ENCODE measurements at regions not wholly inside any gene's neighbourhood (a gene's known extent, or its start where the extent isn't known, plus 50 kb on each side); places are given as distances from the start of the nearest gene placed in this dataset.
A peak's percentile ranks its signal among the peaks of the same experiment; 100 is the strongest.

GRCh38 chr13:19071161-19071936, 110.3 kb downstream of the TUBA3C start:
- Histone ChIP-seq H3K4me1 (no peaks in the 10 kb centered on the region), H3K27me3 (no peaks in the 10 kb centered on the region), H3K4me3 (no peak overlapping the region), H3K9me3 (no peaks in the 10 kb centered on the region), H3K36me3 (no peaks in the 10 kb centered on the region), H3K27ac (no peak overlapping the region)
- TF ChIP-seq, protein P1, sequence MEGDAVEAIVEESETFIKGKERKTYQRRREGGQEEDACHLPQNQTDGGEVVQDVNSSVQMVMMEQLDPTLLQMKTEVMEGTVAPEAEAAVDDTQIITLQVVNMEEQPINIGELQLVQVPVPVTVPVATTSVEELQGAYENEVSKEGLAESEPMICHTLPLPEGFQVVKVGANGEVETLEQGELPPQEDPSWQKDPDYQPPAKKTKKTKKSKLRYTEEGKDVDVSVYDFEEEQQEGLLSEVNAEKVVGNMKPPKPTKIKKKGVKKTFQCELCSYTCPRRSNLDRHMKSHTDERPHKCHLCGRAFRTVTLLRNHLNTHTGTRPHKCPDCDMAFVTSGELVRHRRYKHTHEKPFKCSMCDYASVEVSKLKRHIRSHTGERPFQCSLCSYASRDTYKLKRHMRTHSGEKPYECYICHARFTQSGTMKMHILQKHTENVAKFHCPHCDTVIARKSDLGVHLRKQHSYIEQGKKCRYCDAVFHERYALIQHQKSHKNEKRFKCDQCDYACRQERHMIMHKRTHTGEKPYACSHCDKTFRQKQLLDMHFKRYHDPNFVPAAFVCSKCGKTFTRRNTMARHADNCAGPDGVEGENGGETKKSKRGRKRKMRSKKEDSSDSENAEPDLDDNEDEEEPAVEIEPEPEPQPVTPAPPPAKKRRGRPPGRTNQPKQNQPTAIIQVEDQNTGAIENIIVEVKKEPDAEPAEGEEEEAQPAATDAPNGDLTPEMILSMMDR (IDR thresholded peaks at IDR 0.05) = no peak
- no peak for TF ChIP-seq POLR2A (IDR thresholded peaks at IDR 0.05)
- peak; percentile 76 to 88 for DNase-seq (ENCODE audit: extremely low spot score in 2 of 2)
- intact Hi-C loops (cut with DNase I) = no loop called here

- peak in 1 of 2 donors; percentile 69 for DNase-seq (ENCODE audit: extremely low spot score in 2 of 2)
Observed at GRCh38 chr13:19070398-19070735, 111.3 kb downstream of the TUBA3C start.

GRCh38 chr13:19069684-19070397, 111.8 kb downstream of the TUBA3C start:
- Histone ChIP-seq H3K9me3 (no peaks in the 10 kb centered on the region), H3K36me3 (no peaks in the 10 kb centered on the region), H3K4me1 (no peaks in the 10 kb centered on the region), H3K4me3 (no peak overlapping the region), H3K27ac (no peak overlapping the region), H3K27me3 (no peaks in the 10 kb centered on the region)
- intact Hi-C loops (cut with DNase I) = no loop called here
- peak; percentile 67 to 71 for DNase-seq (ENCODE audit: extremely low spot score in 2 of 2)
- TF ChIP-seq POLR2AphosphoS5 (IDR thresholded peaks at IDR 0.05; ENCODE audit: insufficient read depth in 1 of 2, low read depth in 1 of 2) = no peak
- TF ChIP-seq, protein P1 (IDR thresholded peaks at IDR 0.05) = no peak
- no peak for TF ChIP-seq POLR2A (IDR thresholded peaks at IDR 0.05)

More at GRCh38 chr13:19070398-19070735, 111.3 kb downstream of the TUBA3C start:
- H3K27me3 ChIP-seq = no peaks in the 10 kb centered on the region
- H3K36me3 ChIP-seq = no peaks in the 10 kb centered on the region
- no peaks in the 10 kb centered on the region for H3K4me1 ChIP-seq
- no peak overlapping the region for H3K27ac ChIP-seq
- no peak for TF ChIP-seq POLR2A (IDR thresholded peaks at IDR 0.05)
- no peak for TF ChIP-seq POLR2AphosphoS5 (IDR thresholded peaks at IDR 0.05; ENCODE audit: insufficient read depth in 1 of 2, low read depth in 1 of 2)
- TF ChIP-seq, protein P1 (IDR thresholded peaks at IDR 0.05) = no peak
- intact Hi-C loops (cut with DNase I) = no loop called here
- H3K4me3 ChIP-seq = no peak overlapping the region
- H3K9me3 ChIP-seq = no peaks in the 10 kb centered on the region

- H3K4me1 ChIP-seq = no peaks in the 10 kb centered on the region
- no peak for TF ChIP-seq POLR2A (IDR thresholded peaks at IDR 0.05)
- TF ChIP-seq, protein P1 (IDR thresholded peaks at IDR 0.05) = no peak
- TF ChIP-seq POLR2AphosphoS5 (IDR thresholded peaks at IDR 0.05; ENCODE audit: insufficient read depth in 1 of 2, low read depth in 1 of 2) = no peak
- H3K27ac ChIP-seq = no peak overlapping the region
- H3K9me3 ChIP-seq = no peaks in the 10 kb centered on the region
- no peaks in the 10 kb centered on the region for H3K36me3 ChIP-seq
- intact Hi-C loops (cut with DNase I) = no loop called here
- DNase-seq (ENCODE audit: extremely low spot score in 2 of 2) = no peak
- H3K4me3 ChIP-seq = no peak overlapping the region
- H3K27me3 ChIP-seq = no peaks in the 10 kb centered on the region
Observed at GRCh38 chr13:19068691-19069090, 112.9 kb downstream of the TUBA3C start.

DNA sequence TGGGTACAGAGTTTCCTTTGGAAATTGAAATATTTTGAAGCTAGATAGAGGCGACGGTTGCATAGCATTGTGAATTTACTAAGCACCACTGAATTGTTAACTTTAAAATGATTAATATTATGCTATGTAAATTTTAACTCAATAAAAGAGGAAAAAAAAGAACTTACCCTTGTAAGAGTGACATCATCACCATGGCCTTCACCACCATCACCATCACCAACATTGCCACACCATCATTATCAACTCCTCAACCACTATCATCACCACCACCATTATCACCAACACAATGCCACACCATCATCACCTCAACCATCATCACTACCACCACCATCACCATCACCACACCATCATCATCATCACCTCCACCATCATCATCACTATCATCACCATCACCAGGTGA, 113.9 kb downstream of the TUBA3C start:
- no peak overlapping the region for H3K4me3 ChIP-seq
- no peaks in the 10 kb centered on the region for H3K27me3 ChIP-seq
- no peaks in the 10 kb centered on the region for H3K9me3 ChIP-seq
- TF ChIP-seq POLR2A (IDR thresholded peaks at IDR 0.05) = no peak
- TF ChIP-seq POLR2AphosphoS5 (IDR thresholded peaks at IDR 0.05; ENCODE audit: insufficient read depth in 1 of 2, low read depth in 1 of 2) = no peak
- TF ChIP-seq, protein P1 (IDR thresholded peaks at IDR 0.05) = no peak
- no peaks in the 10 kb centered on the region for H3K36me3 ChIP-seq
- H3K27ac ChIP-seq = no peak overlapping the region
- H3K4me1 ChIP-seq = no peaks in the 10 kb centered on the region
- intact Hi-C loops (cut with DNase I) = no loop called here
- no peak for DNase-seq (ENCODE audit: extremely low spot score in 2 of 2)
